Spleen (tissue), 11 donors: ENCODE measurements at regions not wholly inside any gene's neighbourhood (a gene's known extent, or its start where the extent isn't known, plus 50 kb on each side); places are given as distances from the start of the nearest gene placed in this dataset.

Experiments
- DNase-seq: peaks from one replicate; pipeline ENCODE4 v3.0.0-alpha.2; 2020
- H3K27ac ChIP-seq, 8 donors: fragments of 200-600 bp; sonication (generic) in 7 of 8; 1 replicate in 4 of 8; 2 replicates in 4 of 8; pipeline versions ENCODE4 v1.5.0 to v1.8.0; 2016 to 2021; ENCODE audit warnings: inconsistent platforms in 4 of 8, mild to moderate bottlenecking in 4 of 8, moderate library complexity in 1 of 8
- H3K27me3 ChIP-seq, 7 donors: fragments of 200-600 bp; sonication (generic) in 6 of 7; replicated peaks in 1 of 7; 1 replicate in 4 of 7; 2 replicates in 3 of 7; pipeline versions ENCODE4 v1.5.0 to v1.8.0; 2016 to 2021; ENCODE audit warnings: inconsistent platforms in 3 of 7, mild to moderate bottlenecking in 1 of 7
- H3K36me3 ChIP-seq, 6 donors: fragments of 200-600 bp; sonication (generic) in 5 of 6; 1 replicate in 4 of 6; 2 replicates in 2 of 6; pipeline versions ENCODE4 v1.5.0 to v1.8.0; 2016 to 2021; ENCODE audit warnings: inconsistent platforms in 2 of 6
- H3K4me1 ChIP-seq, 6 donors: fragments of 200-600 bp; sonication (generic) in 5 of 6; 1 replicate in 3 of 6; 2 replicates in 3 of 6; pipeline versions ENCODE4 v1.5.0 to v1.8.0; 2016 to 2021; ENCODE audit warnings: inconsistent platforms in 3 of 6
- H3K4me3 ChIP-seq, 8 donors: fragments of 200-600 bp; sonication (generic) in 7 of 8; 1 replicate in 4 of 8; 2 replicates in 4 of 8; pipeline versions ENCODE4 v1.5.0 to v1.8.0; 2016 to 2021; ENCODE audit warnings: inconsistent platforms in 4 of 8, mild to moderate bottlenecking in 4 of 8, moderate library complexity in 2 of 8
- H3K9me3 ChIP-seq, 8 donors: fragments of 200-600 bp; sonication (generic) in 7 of 8; 1 replicate in 4 of 8; 2 replicates in 4 of 8; pipeline versions ENCODE4 v1.5.0 to v1.8.0; 2016 to 2021; ENCODE audit warnings: inconsistent platforms in 4 of 8
- POLR2A ChIP-seq, 3 donors: fragments of 450-650 bp; IDR thresholded peaks; one replicate each; pipeline ENCODE4 v1.5.1; 2017; ENCODE audit warnings: antibody characterized with exemption in 3 of 3, mild to moderate bottlenecking in 1 of 3
- POLR2AphosphoS5 ChIP-seq, 3 donors: sonication (generic); formaldehyde crosslinking; IDR thresholded peaks; one replicate each; pipeline ENCODE4 v1.5.1; 2017; ENCODE audit warnings: antibody characterized with exemption in 3 of 3
- WGBS, 5 donors: extraction: QIAGEN DNeasy Blood & Tissue Kit in 3 of 5; methylation state at CpG; one replicate each; pipeline versions ENCODE4 v1.1.5 to v1.1.7; 2013 to 2018; 5-methylcytosine and 5-hydroxymethylcytosine counted together
- intact Hi-C: fragments of 100-400 bp; cut with DNase I; formaldehyde crosslinking; loops from one replicate; pipeline ENCODE4 v1.15.0; 2023; ENCODE audit warnings: low total_unique reads
- TF ChIP-seq, protein P1 (sequence below), 11 experiments: fragments of 200-600 bp in 7 of 11; fragments of 450-650 bp in 4 of 11; sonication (generic) in 4 of 11; IDR thresholded peaks in 8 of 11; conservative IDR thresholded peaks in 3 of 11; 1 replicate in 7 of 11; 2 replicates in 4 of 11; pipeline versions ENCODE4 v1.4.0 to v1.8.0; 2016 to 2021; ENCODE audit warnings: antibody characterized with exemption in 11 of 11, inconsistent platforms in 4 of 11, mild to moderate bottlenecking in 1 of 11
- donor health status: healthy with polysubstance abuse.
- donor health status: DM: no; HTN: no; CAD: no; lungs with moderate emphysema.
- donor health status: DM: no; HTN: no; CAD: no.
- donor health status: Bipolar disorder and iron deficiency.
- donor health status: healthy.
- donor health status: DM: no; HTN: no; CAD: no.
- donor health status: DM: yes; HTN: yes; CAD: no.

DNA sequence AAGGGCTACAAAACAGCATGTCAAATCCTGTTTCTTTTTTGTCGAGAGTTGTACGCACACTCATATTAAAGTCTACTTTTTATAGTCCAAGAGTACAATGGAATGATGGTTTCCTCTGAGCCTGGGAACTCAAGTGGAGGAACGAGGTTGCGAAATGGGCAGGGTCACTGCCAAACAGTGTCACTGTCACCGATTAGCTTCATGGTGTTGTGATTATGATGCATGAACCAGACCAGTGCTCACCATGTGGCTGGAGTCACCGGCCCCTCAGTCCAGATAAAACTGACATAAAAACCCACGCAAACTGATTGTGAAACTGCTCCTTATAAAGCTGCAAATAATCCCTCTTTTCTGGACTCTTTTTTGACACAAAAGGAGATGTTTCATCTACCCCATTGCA lies 122.0 kb downstream of the COPS8 start:
- no peak for DNase-seq
- Histone ChIP-seq H3K36me3 (no peaks in the 10 kb centered on the region), H3K27me3 (peaks cover 0 to 45% (median 0%) of the 10 kb centered on the region in 7 donors), H3K27ac (peak overlapping the region in 4 of 8 donors; percentile 13 to 55 (median 25)), H3K4me1 (no peaks in the 10 kb centered on the region), H3K9me3 (no peaks in the 10 kb centered on the region), H3K4me3 (no peak overlapping the region)
- intact Hi-C loops, result no loop called here
- TF ChIP-seq POLR2A (IDR thresholded peaks at IDR 0.05) (no peak), POLR2AphosphoS5 (IDR thresholded peaks at IDR 0.05) (peak in 1 of 3 donors; percentile 62)
- TF ChIP-seq, protein P1, sequence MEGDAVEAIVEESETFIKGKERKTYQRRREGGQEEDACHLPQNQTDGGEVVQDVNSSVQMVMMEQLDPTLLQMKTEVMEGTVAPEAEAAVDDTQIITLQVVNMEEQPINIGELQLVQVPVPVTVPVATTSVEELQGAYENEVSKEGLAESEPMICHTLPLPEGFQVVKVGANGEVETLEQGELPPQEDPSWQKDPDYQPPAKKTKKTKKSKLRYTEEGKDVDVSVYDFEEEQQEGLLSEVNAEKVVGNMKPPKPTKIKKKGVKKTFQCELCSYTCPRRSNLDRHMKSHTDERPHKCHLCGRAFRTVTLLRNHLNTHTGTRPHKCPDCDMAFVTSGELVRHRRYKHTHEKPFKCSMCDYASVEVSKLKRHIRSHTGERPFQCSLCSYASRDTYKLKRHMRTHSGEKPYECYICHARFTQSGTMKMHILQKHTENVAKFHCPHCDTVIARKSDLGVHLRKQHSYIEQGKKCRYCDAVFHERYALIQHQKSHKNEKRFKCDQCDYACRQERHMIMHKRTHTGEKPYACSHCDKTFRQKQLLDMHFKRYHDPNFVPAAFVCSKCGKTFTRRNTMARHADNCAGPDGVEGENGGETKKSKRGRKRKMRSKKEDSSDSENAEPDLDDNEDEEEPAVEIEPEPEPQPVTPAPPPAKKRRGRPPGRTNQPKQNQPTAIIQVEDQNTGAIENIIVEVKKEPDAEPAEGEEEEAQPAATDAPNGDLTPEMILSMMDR (IDR thresholded peaks at IDR 0.05 in 8 of 11, conservative IDR thresholded peaks at IDR 0.05 in 3 of 11), result no peak
- 41 to 62% (median 51%) methylated on average over 7 of the region's 7 CpGs for WGBS, 5 donors

DNA sequence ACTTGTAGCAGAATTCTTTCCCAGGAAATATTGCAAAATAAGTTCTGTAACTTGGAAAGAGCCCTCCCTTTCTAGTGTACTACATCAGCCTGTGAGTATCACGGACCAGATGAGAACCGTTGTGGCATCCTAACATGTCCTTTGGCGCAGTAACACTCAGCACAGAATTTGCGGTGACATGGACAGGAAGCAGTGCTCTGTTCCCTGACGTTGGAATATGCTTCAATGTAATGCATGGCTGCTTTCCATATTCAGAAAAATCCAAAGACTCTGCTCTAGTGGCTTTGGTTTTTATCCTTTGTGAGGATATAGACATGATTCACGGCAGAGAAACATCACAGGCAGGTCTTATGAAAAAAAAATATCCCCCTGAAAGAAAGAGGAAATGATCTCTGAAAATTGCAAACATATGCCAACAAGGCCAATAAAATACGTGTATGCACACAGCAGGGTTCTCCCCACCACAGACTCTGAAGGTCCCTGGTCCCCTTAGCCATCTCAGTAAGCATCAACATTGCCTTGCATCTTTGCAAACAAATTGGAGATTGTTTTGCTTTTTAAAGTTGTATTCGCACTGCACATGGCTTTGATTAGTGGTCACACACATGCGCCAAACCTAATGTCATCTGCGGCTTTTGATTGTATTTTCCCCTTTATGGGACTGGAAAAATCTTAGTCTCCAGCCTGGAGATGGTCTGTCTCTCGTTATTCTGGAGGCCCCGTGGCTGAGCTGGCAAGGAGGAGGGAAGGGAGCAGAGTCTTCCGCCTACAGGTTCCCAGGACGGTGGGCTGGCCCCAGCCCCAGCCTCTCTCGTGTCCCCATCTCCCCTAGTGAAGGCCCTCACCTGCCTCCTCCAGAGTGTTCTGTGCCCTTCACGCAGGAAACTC lies 122.9 kb downstream of the COPS8 start:
- no peaks in the 10 kb centered on the region for H3K36me3 ChIP-seq
- no peaks in the 10 kb centered on the region for H3K9me3 ChIP-seq
- peak overlapping the region in 5 of 8 donors; percentile 13 to 55 (median 26) for H3K27ac ChIP-seq
- intact Hi-C loops, result no loop called here
- WGBS, 5 donors, result 66 to 72% (median 68%) methylated on average over 16 of the region's 16 CpGs
- H3K4me1 ChIP-seq, result no peaks in the 10 kb centered on the region
- no peak for DNase-seq
- no peak for TF ChIP-seq POLR2AphosphoS5 (IDR thresholded peaks at IDR 0.05)
- TF ChIP-seq, protein P1 (IDR thresholded peaks at IDR 0.05 in 8 of 11, conservative IDR thresholded peaks at IDR 0.05 in 3 of 11), result no peak
- TF ChIP-seq POLR2A (IDR thresholded peaks at IDR 0.05), result no peak
- H3K27me3 ChIP-seq, result peaks cover 0 to 45% (median 0%) of the 10 kb centered on the region in 7 donors
- no peak overlapping the region for H3K4me3 ChIP-seq

DNA sequence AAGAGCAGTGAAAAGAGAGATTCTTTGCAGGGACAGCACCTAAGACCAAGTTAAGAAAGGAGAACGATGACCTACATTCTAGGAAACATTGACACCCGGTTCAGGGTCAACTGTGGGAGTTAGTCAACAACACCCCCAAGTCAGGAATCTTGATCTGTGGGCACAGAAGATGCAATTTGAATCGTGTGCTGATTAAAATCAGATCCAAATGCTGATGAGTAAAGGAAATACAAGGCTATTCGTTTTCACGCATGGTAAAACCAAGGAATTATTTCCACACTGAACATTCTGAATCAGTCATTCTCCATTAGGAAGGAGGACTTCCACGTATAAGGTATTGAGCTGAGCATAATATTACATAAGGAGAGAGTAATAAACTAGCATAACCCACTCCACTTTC lies 124.2 kb downstream of the COPS8 start:
- 71 to 87% (median 73%) methylated on average over 6 of the region's 6 CpGs for WGBS, 5 donors
- no peaks in the 10 kb centered on the region for H3K9me3 ChIP-seq
- intact Hi-C loops, result no loop called here
- no peak for DNase-seq
- H3K36me3 ChIP-seq, result no peaks in the 10 kb centered on the region
- H3K27ac ChIP-seq, result no peak overlapping the region
- no peak for TF ChIP-seq POLR2A (IDR thresholded peaks at IDR 0.05)
- no peak for TF ChIP-seq POLR2AphosphoS5 (IDR thresholded peaks at IDR 0.05)
- TF ChIP-seq, protein P1 (IDR thresholded peaks at IDR 0.05 in 8 of 11, conservative IDR thresholded peaks at IDR 0.05 in 3 of 11), result no peak
- H3K4me1 ChIP-seq, result no peaks in the 10 kb centered on the region
- peaks cover 0 to 39% (median 0%) of the 10 kb centered on the region in 7 donors for H3K27me3 ChIP-seq
- H3K4me3 ChIP-seq, result no peak overlapping the region

DNA sequence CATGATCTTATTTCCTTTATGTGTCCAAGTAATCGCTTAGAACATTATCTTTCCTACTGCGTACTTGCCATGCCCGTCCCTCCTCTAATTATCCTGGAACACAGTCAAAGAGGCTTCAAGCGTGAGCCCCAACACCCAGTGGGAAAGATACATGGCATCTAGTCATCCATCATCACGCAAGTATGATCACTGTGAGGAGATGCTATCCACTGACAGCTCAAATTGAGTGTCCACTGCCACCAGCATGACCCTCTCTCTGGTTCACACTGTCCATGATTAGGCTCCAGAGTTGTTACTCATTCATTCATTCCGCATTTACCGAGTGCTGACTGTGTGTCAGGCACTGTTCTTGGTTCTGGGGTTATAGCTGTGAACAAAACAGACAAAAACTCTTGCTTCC lies 124.6 kb downstream of the COPS8 start:
- H3K27ac ChIP-seq, result no peak overlapping the region
- TF ChIP-seq POLR2AphosphoS5 (IDR thresholded peaks at IDR 0.05) (no peak), POLR2A (IDR thresholded peaks at IDR 0.05) (no peak)
- TF ChIP-seq, protein P1 (IDR thresholded peaks at IDR 0.05 in 8 of 11, conservative IDR thresholded peaks at IDR 0.05 in 3 of 11), result no peak
- peaks cover 0 to 38% (median 0%) of the 10 kb centered on the region in 7 donors for H3K27me3 ChIP-seq
- DNase-seq, result no peak
- no peaks in the 10 kb centered on the region for H3K9me3 ChIP-seq
- intact Hi-C loops, result no loop called here
- 86 to 93% (median 90%) methylated on average over 7 of the region's 7 CpGs for WGBS, 5 donors
- H3K4me3 ChIP-seq, result no peak overlapping the region
- no peaks in the 10 kb centered on the region for H3K36me3 ChIP-seq
- H3K4me1 ChIP-seq, result no peaks in the 10 kb centered on the region
